SK-N-SH treated with all-trans-retinoic acid at 6 μM for 48 hours (cell line): ENCODE measurements at regions not wholly inside any gene's neighbourhood (a gene's known extent, or its start where the extent isn't known, plus 50 kb on each side); places are given as distances from the start of the nearest gene placed in this dataset.
A peak's percentile ranks its signal among the peaks of the same experiment; 100 is the strongest.

Source experiments
- ATAC-seq: fragments of 200-7000 bp; cut with Tn5 transposase; 3 replicates; pipeline ENCODE4 v1.9.1; 2020; ENCODE audit warnings: mild to moderate bottlenecking, moderate library complexity
- ARNTL ChIP-seq: fragments of 450-650 bp; formaldehyde crosslinking; IDR thresholded peaks from 2 replicates; pipeline ENCODE4 v1.5.0; 2020; ENCODE audit warnings: low read depth, mild to moderate bottlenecking, moderate library complexity, borderline replicate concordance
- BACH2 ChIP-seq: fragments of 250-450 bp; sonication (Bioruptor Pico); IDR thresholded peaks from 2 replicates; pipeline ENCODE4 v1.9.0; 2021; ENCODE audit warnings: mild to moderate bottlenecking, borderline replicate concordance
- CREB5 ChIP-seq: fragments of 250-450 bp; sonication (Bioruptor Pico); IDR thresholded peaks from 2 replicates; pipeline ENCODE4 v1.5.1; 2020; ENCODE audit warnings: low read depth, mild to moderate bottlenecking, moderate library complexity
- CSDC2 ChIP-seq: fragments of 250-450 bp; sonication (Bioruptor Pico); IDR thresholded peaks from 2 replicates; pipeline ENCODE4 v1.5.0; 2020; ENCODE audit warnings: mild to moderate bottlenecking, moderate library complexity
- ESRRG ChIP-seq: fragments of 250-450 bp; sonication (Bioruptor Pico); IDR thresholded peaks from 2 replicates; pipeline ENCODE4 v1.6.1; 2021; ENCODE audit warnings: mild to moderate bottlenecking
- GLIS3 ChIP-seq: fragments of 250-450 bp; sonication (Bioruptor Pico); IDR thresholded peaks from 2 replicates; pipeline ENCODE4 v1.5.0; 2020; ENCODE audit warnings: mild to moderate bottlenecking, moderate library complexity
- ISL1 ChIP-seq: fragments of 250-450 bp; sonication (Bioruptor Pico); IDR thresholded peaks from 2 replicates; pipeline ENCODE4 v2.1.2; 2022; ENCODE audit warnings: mild to moderate bottlenecking, moderate library complexity
- OSR1 ChIP-seq: fragments of 250-450 bp; sonication (Bioruptor Pico); IDR thresholded peaks from 2 replicates; pipeline ENCODE4 v1.8.0; 2022; ENCODE audit warnings: moderate library complexity, mild to moderate bottlenecking, inconsistent platforms
- PPARA ChIP-seq: fragments of 250-450 bp; sonication (Bioruptor Pico); IDR thresholded peaks from 2 replicates; pipeline ENCODE4 v1.5.0; 2020; ENCODE audit warnings: mild to moderate bottlenecking, borderline replicate concordance
- RARB ChIP-seq: fragments of 250-450 bp; sonication (Bioruptor Pico); IDR thresholded peaks from 2 replicates; pipeline ENCODE4 v1.8.0; 2021; ENCODE audit warnings: mild to moderate bottlenecking, moderate library complexity
- SNAI2 ChIP-seq: fragments of 250-450 bp; sonication (Bioruptor Pico); IDR thresholded peaks from 2 replicates; pipeline ENCODE4 v1.5.0; 2020; ENCODE audit warnings: mild to moderate bottlenecking, moderate library complexity
- TCF4 ChIP-seq: fragments of 250-450 bp; sonication (Bioruptor Pico); IDR thresholded peaks from 2 replicates; pipeline ENCODE4 v1.8.0; 2021; ENCODE audit warnings: mild to moderate bottlenecking, moderate library complexity, borderline replicate concordance
- TOX ChIP-seq: fragments of 250-450 bp; sonication (Bioruptor Pico); IDR thresholded peaks from 2 replicates; pipeline ENCODE4 v1.8.0; 2021; ENCODE audit warnings: mild to moderate bottlenecking, moderate library complexity, borderline replicate concordance
- ZC3H10 ChIP-seq: fragments of 250-450 bp; sonication (Bioruptor Pico); IDR thresholded peaks from 2 replicates; pipeline ENCODE4 v1.5.1; 2021; ENCODE audit warnings: mild to moderate bottlenecking, moderate library complexity
- ZFP3 ChIP-seq: fragments of 250-450 bp; sonication (Bioruptor Pico); IDR thresholded peaks from 2 replicates; pipeline ENCODE4 v1.5.0; 2020; ENCODE audit warnings: mild to moderate bottlenecking, moderate library complexity
- ZFP30 ChIP-seq: fragments of 450-650 bp; formaldehyde crosslinking; IDR thresholded peaks from 2 replicates; pipeline ENCODE4 v1.5.0; 2022; ENCODE audit warnings: mild to moderate bottlenecking, moderate library complexity
- ZNF565 ChIP-seq: fragments of 450-650 bp; formaldehyde crosslinking; conservative IDR thresholded peaks from 2 replicates; pipeline ENCODE4 v1.5.0; 2020; ENCODE audit warnings: low read depth, mild to moderate bottlenecking, moderate library complexity
- ZNF8 ChIP-seq: fragments of 450-650 bp; formaldehyde crosslinking; IDR thresholded peaks from 2 replicates; pipeline ENCODE4 v1.5.0; 2020; ENCODE audit warnings: mild to moderate bottlenecking, moderate library complexity
- TF ChIP-seq, protein P1 (sequence below): fragments of 250-450 bp; sonication (Bioruptor Pico); IDR thresholded peaks from 2 replicates; pipeline ENCODE4 v1.8.0; 2020; ENCODE audit warnings: mild to moderate bottlenecking, moderate library complexity, borderline replicate concordance
- TF ChIP-seq, protein P2 (sequence below): fragments of 250-450 bp; sonication (Bioruptor Pico); IDR thresholded peaks from 2 replicates; pipeline ENCODE4 v1.8.0; 2021; ENCODE audit warnings: low read depth, mild to moderate bottlenecking, moderate library complexity, borderline replicate concordance

- ATAC-seq: no peak
Observed at GRCh38 chr9:115759426-115759825, 394.2 kb upstream of the PAPPA start.

DNA sequence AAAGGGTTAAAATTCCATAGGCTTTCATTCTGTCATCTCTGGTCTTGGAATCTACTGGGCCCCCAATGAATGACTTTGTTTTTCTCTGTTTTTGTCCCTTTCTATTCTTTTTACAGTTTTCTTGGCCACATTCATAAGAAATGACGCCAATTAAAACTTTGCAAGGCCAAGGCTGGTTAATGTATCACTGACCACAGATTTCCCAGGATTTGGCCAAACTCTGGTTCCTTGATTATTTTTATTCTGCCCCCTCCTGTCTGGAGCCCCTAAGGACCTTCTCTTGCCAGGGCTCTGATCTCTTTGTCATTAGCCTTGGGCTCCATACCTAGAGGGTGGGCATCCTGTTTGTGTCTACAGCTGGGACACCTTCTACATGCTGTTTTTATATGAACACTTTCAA, 388.9 kb upstream of the PAPPA start:
- TF ChIP-seq RARB: no peak
- no peak for TF ChIP-seq CREB5
- TF ChIP-seq, protein P1, sequence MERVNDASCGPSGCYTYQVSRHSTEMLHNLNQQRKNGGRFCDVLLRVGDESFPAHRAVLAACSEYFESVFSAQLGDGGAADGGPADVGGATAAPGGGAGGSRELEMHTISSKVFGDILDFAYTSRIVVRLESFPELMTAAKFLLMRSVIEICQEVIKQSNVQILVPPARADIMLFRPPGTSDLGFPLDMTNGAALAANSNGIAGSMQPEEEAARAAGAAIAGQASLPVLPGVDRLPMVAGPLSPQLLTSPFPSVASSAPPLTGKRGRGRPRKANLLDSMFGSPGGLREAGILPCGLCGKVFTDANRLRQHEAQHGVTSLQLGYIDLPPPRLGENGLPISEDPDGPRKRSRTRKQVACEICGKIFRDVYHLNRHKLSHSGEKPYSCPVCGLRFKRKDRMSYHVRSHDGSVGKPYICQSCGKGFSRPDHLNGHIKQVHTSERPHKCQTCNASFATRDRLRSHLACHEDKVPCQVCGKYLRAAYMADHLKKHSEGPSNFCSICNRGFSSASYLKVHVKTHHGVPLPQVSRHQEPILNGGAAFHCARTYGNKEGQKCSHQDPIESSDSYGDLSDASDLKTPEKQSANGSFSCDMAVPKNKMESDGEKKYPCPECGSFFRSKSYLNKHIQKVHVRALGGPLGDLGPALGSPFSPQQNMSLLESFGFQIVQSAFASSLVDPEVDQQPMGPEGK (CRISPR knock-in tag): no peak
- no peak for TF ChIP-seq ZNF8
- TF ChIP-seq ZC3H10 (CRISPR knock-in tag): no peak
- no peak for TF ChIP-seq PPARA (CRISPR knock-in tag)
- TF ChIP-seq ZFP3 (CRISPR knock-in tag): no peak
- no peak for TF ChIP-seq ESRRG (CRISPR knock-in tag)
- no peak for TF ChIP-seq OSR1 (CRISPR knock-in tag)
- no peak for TF ChIP-seq SNAI2
- TF ChIP-seq TOX (CRISPR knock-in tag): no peak
- TF ChIP-seq, protein P2, sequence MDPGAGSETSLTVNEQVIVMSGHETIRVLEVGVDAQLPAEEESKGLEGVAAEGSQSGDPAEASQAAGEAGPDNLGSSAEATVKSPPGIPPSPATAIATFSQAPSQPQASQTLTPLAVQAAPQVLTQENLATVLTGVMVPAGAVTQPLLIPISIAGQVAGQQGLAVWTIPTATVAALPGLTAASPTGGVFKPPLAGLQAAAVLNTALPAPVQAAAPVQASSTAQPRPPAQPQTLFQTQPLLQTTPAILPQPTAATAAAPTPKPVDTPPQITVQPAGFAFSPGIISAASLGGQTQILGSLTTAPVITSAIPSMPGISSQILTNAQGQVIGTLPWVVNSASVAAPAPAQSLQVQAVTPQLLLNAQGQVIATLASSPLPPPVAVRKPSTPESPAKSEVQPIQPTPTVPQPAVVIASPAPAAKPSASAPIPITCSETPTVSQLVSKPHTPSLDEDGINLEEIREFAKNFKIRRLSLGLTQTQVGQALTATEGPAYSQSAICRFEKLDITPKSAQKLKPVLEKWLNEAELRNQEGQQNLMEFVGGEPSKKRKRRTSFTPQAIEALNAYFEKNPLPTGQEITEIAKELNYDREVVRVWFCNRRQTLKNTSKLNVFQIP (CRISPR knock-in tag): no peak
- no peak for TF ChIP-seq ZFP30 (CRISPR knock-in tag)
- TF ChIP-seq, all 23 proteins: peak for 0
- ATAC-seq: no peak

More at GRCh38 chr9:115759426-115759825, 394.2 kb upstream of the PAPPA start:
- TF ChIP-seq, protein P1 (CRISPR knock-in tag): no peak
- no peak for TF ChIP-seq ZC3H10 (CRISPR knock-in tag)
- no peak for TF ChIP-seq RARB
- TF ChIP-seq ISL1: no peak
- no peak for TF ChIP-seq OSR1 (CRISPR knock-in tag)
- TF ChIP-seq PPARA (CRISPR knock-in tag): no peak
- TF ChIP-seq ZFP3 (CRISPR knock-in tag): no peak
- TF ChIP-seq SNAI2: no peak
- no peak for TF ChIP-seq CREB5
- TF ChIP-seq BACH2: no peak
- TF ChIP-seq TOX (CRISPR knock-in tag): no peak
- TF ChIP-seq ARNTL (CRISPR knock-in tag): no peak

DNA sequence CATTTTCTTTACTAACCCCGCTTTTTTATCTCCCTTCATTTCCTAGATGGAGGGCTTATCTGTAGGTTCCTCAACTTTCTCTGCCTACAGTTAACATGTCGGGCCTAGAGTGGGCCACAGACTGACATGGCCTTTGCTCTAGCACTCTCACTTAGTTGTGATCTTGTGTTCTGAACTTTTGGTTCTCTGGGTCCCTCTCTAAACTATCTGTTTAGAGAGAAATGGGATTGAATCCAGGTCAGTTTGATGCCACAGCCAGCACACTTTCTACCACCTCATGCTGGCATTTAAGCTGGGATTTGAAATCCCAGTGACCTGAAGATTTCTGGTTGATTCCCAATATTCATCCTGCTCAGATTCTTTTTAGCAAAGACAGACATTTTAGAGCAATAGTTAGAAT, 388.5 kb upstream of the PAPPA start:
- TF ChIP-seq CSDC2 (CRISPR knock-in tag): no peak
- no peak for TF ChIP-seq BACH2
- no peak for TF ChIP-seq ZFP30 (CRISPR knock-in tag)
- TF ChIP-seq PPARA (CRISPR knock-in tag): no peak
- no peak for TF ChIP-seq RARB
- no peak for TF ChIP-seq ZNF8
- TF ChIP-seq CREB5: no peak
- no peak for TF ChIP-seq TCF4
- no peak for ATAC-seq

DNA sequence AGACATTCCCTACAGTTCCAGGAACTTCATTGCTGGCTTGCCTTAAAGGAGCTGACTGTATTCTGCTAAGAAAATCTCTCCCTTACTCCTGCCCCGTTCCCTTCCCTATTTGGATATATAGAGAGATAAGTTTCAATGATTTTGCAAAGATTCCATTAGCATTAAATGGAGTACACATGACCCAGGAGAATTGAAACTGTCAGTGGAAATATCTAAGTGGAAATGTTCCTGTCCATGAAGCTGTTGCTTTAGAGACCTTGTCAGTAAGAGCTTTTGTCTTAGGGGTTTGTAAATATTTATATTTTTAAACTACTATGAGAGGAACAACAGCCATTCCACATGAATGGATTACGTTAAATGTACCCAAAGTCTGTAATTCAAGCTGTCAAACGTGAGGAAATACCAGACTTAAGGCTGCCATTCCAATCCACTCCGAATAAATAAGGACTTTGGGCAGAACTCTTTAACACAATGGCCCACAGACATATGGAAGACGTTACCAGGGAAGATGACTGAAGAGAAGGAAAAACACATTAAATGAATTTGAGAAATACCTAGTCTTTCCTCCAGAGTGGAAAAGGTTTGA, 387.1 kb upstream of the PAPPA start:
- TF ChIP-seq, protein P2 (CRISPR knock-in tag): no peak
- TF ChIP-seq ZNF565 (CRISPR knock-in tag) (no peak), ISL1 (no peak), ZNF8 (no peak), ESRRG (CRISPR knock-in tag) (no peak), BACH2 (no peak), TCF4 (no peak), SNAI2 (no peak), GLIS3 (no peak)
- TF ChIP-seq, protein P1 (CRISPR knock-in tag): no peak
- ATAC-seq: peak; percentile 19; the same call in 1 of the 3 replicates
